Vagina (tissue), 2 donors: ENCODE measurements at regions not wholly inside any gene's neighbourhood (a gene's known extent, or its start where the extent isn't known, plus 50 kb on each side); places are given as distances from the start of the nearest gene placed in this dataset.

Experiments
- POLR2A ChIP-seq, 2 donors: fragments of 450-650 bp; IDR thresholded peaks; one replicate each; pipeline ENCODE4 v1.6.1; 2017; ENCODE audit warnings: antibody characterized with exemption in 2 of 2, mild to moderate bottlenecking in 2 of 2, moderate library complexity in 2 of 2
- POLR2AphosphoS5 ChIP-seq, 2 donors: sonication (generic); formaldehyde crosslinking; IDR thresholded peaks; one replicate each; pipeline ENCODE4 v1.9.0; 2017; ENCODE audit warnings: antibody characterized with exemption in 2 of 2, mild to moderate bottlenecking in 2 of 2, low read depth in 1 of 2; ENCODE audit not compliant: insufficient read depth in 1 of 2
- TF ChIP-seq, protein P1 (sequence below), 3 experiments: fragments of 450-650 bp in 2 of 3; fragments of 200-600 bp in 1 of 3; sonication (generic) in 1 of 3; IDR thresholded peaks; one replicate each; pipeline ENCODE4 v1.5.1; 2017 to 2019; ENCODE audit warnings: antibody characterized with exemption in 3 of 3, mild to moderate bottlenecking in 2 of 3, moderate library complexity in 2 of 3

DNA sequence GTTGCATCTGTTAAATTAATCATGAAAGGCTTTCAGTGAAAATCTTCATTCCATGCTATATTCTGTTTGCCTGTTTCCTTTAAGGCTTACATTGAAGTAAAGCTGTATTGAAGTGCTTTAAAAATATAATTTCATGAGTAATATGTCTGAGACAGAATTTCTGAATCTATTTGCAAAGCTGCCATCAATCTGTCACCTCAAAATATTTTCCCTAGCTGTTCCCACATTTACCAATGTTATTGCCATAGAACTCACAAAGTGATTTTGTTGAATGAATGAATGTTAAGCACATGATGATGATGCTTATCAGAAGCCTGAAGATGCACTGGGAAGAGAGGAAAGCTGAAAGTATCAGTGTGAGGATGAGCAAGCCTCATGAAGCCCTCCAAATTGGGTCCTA is 115.8 kb downstream of the NHLRC3 start:
- TF ChIP-seq, protein P1, sequence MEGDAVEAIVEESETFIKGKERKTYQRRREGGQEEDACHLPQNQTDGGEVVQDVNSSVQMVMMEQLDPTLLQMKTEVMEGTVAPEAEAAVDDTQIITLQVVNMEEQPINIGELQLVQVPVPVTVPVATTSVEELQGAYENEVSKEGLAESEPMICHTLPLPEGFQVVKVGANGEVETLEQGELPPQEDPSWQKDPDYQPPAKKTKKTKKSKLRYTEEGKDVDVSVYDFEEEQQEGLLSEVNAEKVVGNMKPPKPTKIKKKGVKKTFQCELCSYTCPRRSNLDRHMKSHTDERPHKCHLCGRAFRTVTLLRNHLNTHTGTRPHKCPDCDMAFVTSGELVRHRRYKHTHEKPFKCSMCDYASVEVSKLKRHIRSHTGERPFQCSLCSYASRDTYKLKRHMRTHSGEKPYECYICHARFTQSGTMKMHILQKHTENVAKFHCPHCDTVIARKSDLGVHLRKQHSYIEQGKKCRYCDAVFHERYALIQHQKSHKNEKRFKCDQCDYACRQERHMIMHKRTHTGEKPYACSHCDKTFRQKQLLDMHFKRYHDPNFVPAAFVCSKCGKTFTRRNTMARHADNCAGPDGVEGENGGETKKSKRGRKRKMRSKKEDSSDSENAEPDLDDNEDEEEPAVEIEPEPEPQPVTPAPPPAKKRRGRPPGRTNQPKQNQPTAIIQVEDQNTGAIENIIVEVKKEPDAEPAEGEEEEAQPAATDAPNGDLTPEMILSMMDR (IDR thresholded peaks at IDR 0.05): no peak
- TF ChIP-seq POLR2A (IDR thresholded peaks at IDR 0.05) (no peak), POLR2AphosphoS5 (IDR thresholded peaks at IDR 0.05; ENCODE audit: insufficient read depth in 1 of 2, low read depth in 1 of 2) (no peak)
